ENCODE measurements at regions not wholly inside any gene's neighbourhood (a gene's known extent, or its start where the extent isn't known, plus 50 kb on each side); places are given as distances from the start of the nearest gene placed in this dataset.

DNA sequence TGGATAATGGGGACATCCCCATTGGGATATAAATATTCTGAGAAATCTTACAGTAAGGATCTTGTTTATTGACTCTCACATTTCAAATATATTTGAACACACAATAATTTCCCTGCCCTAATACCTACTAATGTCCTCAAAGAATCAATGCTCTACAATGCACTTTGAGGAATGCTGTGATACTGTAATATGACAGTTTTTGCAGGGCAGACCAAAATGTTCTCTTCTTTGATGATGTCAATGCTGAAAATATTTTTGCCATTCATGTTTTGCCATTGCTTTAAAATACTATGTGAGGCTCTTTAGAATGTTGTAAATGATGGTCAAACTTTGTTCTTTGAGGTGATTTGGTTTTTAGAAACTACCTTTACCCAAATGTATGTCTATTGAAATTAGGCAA, 594.1 kb downstream of the INHBA start:
- Histone ChIP-seq H3K36me3 (no peaks in the 10 kb centered on the region), H3K4me1 (ENCODE audit: control insufficient read depth in 1 of 2, insufficient read depth in 1 of 2, low read depth in 1 of 2, low read length in 1 of 2) (no peaks in the 10 kb centered on the region), H3K4me3 (ENCODE audit: low read depth in 1 of 2, low read length in 1 of 2) (no peak overlapping the region), H3K27me3 (no peaks in the 10 kb centered on the region), H3K9me3 (no peaks in the 10 kb centered on the region), H3K27ac (no peak overlapping the region)
- TF ChIP-seq, protein P1, sequence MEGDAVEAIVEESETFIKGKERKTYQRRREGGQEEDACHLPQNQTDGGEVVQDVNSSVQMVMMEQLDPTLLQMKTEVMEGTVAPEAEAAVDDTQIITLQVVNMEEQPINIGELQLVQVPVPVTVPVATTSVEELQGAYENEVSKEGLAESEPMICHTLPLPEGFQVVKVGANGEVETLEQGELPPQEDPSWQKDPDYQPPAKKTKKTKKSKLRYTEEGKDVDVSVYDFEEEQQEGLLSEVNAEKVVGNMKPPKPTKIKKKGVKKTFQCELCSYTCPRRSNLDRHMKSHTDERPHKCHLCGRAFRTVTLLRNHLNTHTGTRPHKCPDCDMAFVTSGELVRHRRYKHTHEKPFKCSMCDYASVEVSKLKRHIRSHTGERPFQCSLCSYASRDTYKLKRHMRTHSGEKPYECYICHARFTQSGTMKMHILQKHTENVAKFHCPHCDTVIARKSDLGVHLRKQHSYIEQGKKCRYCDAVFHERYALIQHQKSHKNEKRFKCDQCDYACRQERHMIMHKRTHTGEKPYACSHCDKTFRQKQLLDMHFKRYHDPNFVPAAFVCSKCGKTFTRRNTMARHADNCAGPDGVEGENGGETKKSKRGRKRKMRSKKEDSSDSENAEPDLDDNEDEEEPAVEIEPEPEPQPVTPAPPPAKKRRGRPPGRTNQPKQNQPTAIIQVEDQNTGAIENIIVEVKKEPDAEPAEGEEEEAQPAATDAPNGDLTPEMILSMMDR (IDR thresholded peaks at IDR 0.05): no peak

DNA sequence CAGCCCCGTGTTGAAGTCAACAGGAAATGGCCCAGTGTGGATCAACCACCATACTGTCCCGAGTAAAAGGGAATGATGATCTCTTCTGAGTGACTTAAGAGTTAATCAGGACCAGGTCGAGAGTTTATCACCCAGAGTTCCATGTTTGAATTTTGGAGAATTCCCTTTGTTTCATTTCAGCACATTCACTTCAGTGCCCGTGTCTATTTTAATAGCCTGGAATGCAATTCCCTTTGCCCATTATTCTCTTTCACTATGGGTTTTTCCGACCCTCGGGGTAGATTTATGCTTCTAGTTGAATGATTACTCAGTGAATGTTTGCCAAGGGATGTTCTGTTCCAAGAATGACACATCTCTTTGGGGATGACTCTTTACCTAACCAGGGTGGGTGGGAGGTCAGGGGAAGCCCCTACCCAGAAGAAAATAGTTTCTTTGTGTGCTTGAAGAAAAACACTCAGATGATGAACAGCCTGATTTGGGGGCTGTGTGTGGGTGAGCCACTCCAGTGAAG, 594.9 kb downstream of the INHBA start:
- TF ChIP-seq, protein P1 (IDR thresholded peaks at IDR 0.05): no peak
- no peaks in the 10 kb centered on the region for H3K4me1 ChIP-seq (ENCODE audit: control insufficient read depth in 1 of 2, insufficient read depth in 1 of 2, low read depth in 1 of 2, low read length in 1 of 2)
- H3K36me3 ChIP-seq: no peaks in the 10 kb centered on the region
- no peak overlapping the region for H3K4me3 ChIP-seq (ENCODE audit: low read depth in 1 of 2, low read length in 1 of 2)
- no peak overlapping the region for H3K27ac ChIP-seq
- no peaks in the 10 kb centered on the region for H3K9me3 ChIP-seq
- H3K27me3 ChIP-seq: no peaks in the 10 kb centered on the region

DNA sequence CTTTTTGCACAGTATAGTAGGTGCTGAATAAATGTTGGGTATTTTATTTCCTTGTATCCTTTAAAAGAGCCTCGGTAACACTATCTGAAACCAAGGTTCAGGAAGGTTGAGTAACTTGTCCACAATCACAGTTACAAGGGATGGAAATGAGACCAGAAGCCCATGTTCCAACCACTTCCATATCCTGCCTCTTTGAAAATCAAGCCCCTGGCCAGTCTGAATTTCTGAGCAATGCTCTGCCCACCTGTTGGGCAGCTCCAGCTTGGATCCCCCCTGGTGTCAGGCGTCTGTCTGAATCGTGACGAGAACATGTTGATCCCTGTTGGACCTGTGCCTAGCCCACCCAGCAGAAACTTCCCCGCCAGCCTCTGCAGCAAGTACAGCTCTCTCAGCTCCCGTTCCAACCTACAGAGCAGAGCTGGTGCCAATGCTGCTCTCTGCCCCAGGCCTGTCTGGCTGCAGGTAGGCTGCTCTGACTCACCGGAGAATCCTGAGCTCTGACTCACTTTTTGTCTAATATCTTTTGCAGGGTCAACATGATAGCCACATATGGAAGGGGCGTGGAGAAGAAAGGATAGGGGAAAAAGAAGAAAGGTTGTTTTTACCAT, 595.5 kb downstream of the INHBA start:
- H3K36me3 ChIP-seq: no peaks in the 10 kb centered on the region
- no peak overlapping the region for H3K4me3 ChIP-seq (ENCODE audit: low read depth in 1 of 2, low read length in 1 of 2)
- no peak overlapping the region for H3K27ac ChIP-seq
- H3K4me1 ChIP-seq (ENCODE audit: control insufficient read depth in 1 of 2, insufficient read depth in 1 of 2, low read depth in 1 of 2, low read length in 1 of 2): no peaks in the 10 kb centered on the region
- no peaks in the 10 kb centered on the region for H3K27me3 ChIP-seq
- no peaks in the 10 kb centered on the region for H3K9me3 ChIP-seq
- TF ChIP-seq, protein P1 (IDR thresholded peaks at IDR 0.05): no peak

DNA sequence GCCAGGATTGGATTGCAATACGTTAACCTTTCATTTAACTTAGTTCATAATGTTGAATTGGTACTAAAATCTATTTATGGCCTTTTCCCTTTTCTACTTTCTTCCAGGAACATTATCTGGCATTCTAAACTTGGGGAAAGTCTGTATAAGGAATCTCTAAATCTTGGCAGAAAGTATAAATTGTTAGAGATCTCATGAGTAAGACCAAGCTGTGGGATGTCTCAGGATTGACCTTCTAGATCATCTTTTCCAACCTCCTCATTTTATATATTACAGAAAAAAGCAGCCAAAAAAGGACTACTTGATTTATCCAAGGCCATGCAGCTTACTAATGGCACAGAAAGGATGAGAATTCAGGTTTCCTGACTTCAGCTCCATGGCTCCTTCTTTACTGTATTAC, 598.3 kb downstream of the INHBA start:
- Histone ChIP-seq H3K27me3 (no peaks in the 10 kb centered on the region), H3K27ac (no peak overlapping the region), H3K9me3 (no peaks in the 10 kb centered on the region), H3K4me3 (ENCODE audit: low read depth in 1 of 2, low read length in 1 of 2) (no peak overlapping the region), H3K4me1 (ENCODE audit: control insufficient read depth in 1 of 2, insufficient read depth in 1 of 2, low read depth in 1 of 2, low read length in 1 of 2) (no peaks in the 10 kb centered on the region), H3K36me3 (no peaks in the 10 kb centered on the region)
- TF ChIP-seq, protein P1 (IDR thresholded peaks at IDR 0.05): no peak

DNA sequence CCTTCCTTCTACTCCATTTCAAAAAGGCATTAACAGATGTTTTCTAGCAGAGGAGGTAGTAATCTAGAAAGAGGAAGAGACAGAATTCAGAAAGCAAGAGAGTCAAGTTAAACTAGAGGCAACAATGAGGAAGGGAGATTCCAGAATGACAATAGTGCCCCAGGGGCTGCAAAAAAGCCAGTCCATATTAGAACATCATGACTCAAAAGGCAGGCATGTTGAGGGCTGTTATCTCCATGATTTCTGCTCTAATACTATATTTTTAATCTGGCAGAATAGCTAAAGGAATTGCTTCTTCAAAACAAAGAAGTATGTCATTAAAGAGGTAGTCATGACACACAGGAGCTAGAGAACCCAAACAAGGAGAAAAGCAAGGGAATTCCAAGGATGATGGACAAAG, 599.6 kb downstream of the INHBA start:
- no peaks in the 10 kb centered on the region for H3K4me1 ChIP-seq (ENCODE audit: control insufficient read depth in 1 of 2, insufficient read depth in 1 of 2, low read depth in 1 of 2, low read length in 1 of 2)
- H3K36me3 ChIP-seq: no peaks in the 10 kb centered on the region
- no peaks in the 10 kb centered on the region for H3K27me3 ChIP-seq
- TF ChIP-seq, protein P1 (IDR thresholded peaks at IDR 0.05): no peak
- no peak overlapping the region for H3K4me3 ChIP-seq (ENCODE audit: low read depth in 1 of 2, low read length in 1 of 2)
- H3K9me3 ChIP-seq: no peaks in the 10 kb centered on the region
- no peak overlapping the region for H3K27ac ChIP-seq
